Activated CD4-positive, alpha-beta T cell treated with anti-CD3 and anti-CD28 coated beads, Interleukin-2, amount 50 U/mL, for 48 hours (primary cell): ENCODE measurements at regions not wholly inside any gene's neighbourhood (a gene's known extent, or its start where the extent isn't known, plus 50 kb on each side); places are given as distances from the start of the nearest gene placed in this dataset.
"Not testable (repeated sequence)": the region's sequence is repeated elsewhere in the genome, so short reads cannot be mapped to it uniquely, and the experiment has no call there.

Experiments
- DNase-seq, 2 experiments: peaks; one replicate each; pipeline ENCODE4 v3.0.0-alpha.2; 2020

DNA sequence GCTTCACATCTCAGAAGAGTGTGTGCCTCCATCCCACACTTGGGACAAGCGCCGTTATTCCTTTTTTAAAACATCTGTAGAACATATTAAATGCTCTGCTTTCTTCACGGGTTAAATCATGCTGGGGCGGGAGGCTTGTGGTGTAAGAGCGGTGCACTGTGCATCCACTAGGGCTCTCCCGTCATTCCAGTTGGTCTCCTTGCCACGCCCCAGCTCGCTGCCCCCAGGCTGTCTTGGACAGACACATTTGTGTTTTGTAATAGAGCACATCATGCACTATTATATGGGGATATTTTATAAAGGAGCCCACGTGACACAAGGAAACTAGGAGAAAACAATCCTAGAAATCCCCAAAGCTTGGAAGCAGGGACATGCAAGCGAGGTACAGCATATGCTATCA, 87.7 kb upstream of the PLGLB2 start:
- not testable (repeated sequence) for DNase-seq

DNA sequence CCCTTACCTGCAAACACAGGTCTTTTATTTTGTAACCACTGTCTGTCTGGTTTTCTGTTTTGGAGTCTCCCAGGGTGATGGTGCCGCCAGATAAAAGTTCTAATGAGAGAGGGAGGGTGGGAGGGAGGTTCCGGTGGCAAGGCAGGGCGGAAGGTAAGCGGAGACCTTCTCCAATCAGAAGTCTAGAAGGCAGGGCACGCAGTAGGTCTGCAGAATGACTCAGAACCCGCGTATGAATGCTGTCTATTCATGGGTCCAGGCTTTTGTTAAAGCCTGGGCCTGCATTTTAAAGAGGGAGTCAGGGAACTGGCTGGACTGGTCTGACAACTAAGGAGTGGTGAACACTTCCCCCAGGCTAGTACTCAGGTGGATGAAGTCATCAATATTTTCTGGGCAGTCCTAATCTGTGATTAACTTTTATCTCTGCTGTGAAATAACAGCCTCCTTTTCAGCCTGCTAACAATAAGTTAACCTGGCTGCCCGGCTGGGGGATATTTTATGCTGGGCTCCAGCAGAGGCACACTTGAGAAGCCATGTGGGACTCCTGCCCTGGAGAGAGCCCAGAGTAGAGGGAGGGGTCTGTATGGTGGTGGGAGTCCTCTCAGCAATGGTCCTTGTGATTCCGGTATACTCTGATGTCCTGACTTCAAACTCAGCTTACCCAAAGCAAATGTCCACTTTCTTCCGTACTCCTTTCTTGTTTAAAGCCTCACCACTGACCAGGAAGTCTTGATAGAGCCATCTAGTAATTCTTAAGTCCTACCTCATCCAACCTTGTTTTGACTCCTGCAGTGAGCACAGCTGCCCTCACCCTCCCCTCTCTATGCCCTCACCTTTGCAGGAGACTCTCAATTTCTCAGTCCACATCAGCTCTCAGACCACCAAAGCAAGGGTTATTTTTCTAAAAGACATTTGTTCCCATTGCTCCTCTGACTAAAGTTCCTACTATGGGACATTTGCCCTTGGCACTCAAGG, 85.3 kb upstream of the PLGLB2 start:
- not testable (repeated sequence) for DNase-seq

DNA sequence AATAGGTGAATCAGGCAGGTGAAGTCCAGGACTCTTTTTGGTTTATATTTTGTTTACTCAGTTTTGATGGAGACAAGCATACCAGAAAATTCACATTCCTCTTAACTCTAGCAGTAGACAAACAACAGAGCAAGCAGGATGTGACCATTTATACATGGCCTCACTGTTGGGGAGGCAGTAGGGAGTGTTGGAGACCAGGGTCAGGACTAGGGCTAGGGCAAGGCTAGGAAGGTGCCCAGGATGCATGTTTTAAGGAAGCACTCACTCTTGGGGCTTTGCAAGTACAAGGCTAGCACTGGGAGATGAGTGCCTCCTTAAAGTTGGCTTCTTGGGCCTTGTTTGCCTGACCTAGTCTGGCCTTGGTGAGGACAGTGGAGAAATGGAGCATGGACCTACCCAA, 84.5 kb upstream of the PLGLB2 start:
- not testable (repeated sequence) for DNase-seq

DNA sequence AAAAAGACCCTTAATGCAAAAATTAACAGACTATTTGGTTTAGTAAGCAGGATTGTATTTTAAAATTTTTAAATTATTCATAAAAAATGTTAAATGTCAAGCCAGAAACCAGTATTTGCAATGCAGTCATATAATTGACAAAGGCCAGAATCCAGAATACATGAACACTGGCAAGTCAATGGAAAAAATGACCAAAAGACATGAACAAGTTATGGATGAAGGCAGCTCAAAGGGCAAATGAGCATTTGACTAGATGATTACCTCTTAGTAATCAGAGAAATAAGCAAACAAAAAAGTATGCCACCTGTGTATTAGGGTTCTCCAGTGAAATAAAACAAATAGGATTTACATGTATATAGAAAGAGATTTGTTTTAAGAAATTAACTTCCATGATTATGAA, 80.9 kb upstream of the PLGLB2 start:
- not testable (repeated sequence) for DNase-seq

DNA sequence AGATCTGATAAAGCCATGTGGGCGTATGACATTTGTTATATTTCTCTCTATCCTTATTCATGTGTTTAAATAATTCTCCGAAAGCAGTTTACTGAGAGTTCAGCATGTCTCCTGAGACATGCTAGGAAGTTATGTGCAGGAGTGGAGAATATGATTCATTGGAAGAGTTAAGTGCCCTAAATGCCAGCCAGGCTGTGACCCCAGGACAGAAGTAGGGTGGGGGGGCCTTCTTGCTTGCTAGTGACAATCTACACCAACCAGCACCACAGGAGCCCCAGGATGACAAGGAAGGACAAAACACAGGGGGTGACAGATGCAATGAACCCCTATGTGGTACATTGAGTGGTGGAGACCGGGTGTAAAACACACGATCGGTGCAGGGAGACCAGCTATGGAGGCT, 79.5 kb upstream of the PLGLB2 start:
- not testable (repeated sequence) for DNase-seq

DNA sequence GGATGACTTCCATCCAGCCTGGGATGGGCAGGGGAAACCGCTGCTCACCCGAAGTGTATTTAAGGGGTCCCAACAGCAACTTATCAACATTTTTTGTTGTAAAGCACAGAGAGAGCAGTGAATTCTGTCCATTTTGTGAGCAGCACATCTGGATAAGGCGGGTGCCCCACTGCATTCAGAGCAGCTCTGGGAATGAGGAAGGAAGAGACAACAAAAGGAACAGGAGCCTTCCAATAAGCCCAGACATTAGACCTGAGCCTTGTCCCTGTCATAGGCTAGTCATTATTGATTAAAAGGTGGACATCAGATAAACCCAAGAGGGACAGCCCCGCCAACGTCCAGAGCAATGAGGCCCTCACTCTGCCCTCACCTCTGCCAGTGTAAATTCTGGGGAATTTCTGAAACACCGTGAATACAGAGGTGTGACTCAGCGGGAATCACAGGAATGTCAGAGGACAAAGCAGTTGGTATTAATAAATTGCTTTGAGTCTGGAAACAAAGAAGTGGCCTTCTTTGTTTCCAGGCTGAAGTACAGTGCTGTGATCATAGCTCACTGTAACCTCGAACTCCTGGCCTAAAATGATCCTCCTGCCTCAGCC, 78.2 kb upstream of the PLGLB2 start:
- DNase-seq: not testable (repeated sequence)

DNA sequence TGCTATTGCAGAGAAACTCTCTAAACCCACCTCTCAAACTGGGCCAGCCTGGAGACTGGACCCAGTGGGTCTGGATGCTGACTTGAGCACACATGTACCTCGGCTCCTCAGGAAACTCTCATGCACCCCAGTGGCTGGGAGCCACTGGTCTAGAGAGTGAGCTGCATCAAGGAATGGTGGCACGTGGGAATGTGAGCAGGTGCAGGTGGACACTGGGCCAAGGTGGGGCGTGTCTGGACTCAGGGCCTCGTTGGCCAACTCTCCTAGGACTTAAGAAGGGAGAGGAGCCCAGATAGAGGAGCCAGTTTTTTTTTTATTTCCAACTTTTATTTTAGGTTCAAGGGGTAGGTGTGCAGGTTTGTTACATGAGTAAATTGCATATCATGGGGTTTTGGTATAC, 75.5 kb upstream of the PLGLB2 start:
- DNase-seq: not testable (repeated sequence)

DNA sequence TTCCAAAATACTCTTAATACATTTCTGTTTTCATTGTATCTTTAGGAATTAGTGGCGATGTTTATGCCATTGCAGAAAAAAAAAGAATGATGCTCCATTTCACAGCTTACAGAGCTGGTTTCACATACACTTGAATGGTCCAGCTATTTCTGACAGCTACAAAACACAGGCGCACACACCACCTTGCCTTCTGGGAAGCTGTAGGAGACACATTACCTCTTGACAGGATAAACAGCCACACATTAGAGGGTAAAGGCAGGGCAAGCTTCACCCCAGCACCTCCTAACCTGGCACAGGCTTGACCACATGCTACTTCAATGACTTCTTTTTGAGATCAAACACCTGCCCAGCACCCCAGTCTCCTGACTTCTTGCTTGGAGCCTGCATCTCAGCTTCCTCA, 73.2 kb upstream of the PLGLB2 start:
- DNase-seq: not testable (repeated sequence)

DNA sequence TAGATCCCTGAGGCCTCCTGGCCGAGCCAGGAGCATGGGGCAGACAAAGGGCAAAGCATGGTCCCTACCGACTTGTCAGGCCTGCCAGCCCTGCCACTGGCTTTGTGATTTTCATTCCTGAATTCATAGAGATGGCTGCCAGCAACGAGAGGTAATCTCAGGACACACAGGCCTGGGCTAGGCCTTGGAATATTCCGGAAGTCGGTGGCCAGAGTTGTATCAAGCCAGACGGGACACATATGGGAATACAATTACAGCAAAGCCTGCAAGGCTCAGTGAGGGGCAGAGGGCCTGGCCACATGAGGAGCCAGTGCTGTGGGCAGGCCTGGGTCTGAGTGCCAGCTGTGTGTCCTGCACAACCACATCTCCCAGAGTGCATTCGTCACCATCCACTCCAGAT, 72.4 kb upstream of the PLGLB2 start:
- DNase-seq: not testable (repeated sequence)

DNA sequence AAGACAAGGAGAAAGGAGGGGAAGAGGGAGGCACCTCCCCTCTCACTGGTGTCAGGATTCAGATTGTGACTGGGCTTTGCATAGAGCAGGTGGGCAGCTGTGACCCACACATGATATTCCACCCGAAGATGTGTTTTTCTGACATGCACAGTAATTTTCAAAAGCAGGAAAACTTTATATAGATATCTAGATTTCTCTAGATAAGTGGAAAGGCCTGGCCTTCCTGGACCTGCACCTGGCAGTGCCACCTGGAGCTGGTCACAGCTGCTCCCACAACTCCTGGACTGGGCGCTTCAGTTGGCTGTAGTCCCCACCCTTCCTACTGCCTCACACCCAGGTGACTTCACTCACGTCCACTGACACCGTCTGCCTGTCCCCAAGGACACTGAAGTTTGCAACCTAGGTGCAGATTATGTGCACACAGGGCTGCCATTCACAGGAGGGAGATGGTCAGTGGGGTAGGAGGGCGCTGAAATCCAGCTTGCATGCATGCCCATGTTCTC, 70.4 kb upstream of the PLGLB2 start:
- DNase-seq: not testable (repeated sequence)

DNA sequence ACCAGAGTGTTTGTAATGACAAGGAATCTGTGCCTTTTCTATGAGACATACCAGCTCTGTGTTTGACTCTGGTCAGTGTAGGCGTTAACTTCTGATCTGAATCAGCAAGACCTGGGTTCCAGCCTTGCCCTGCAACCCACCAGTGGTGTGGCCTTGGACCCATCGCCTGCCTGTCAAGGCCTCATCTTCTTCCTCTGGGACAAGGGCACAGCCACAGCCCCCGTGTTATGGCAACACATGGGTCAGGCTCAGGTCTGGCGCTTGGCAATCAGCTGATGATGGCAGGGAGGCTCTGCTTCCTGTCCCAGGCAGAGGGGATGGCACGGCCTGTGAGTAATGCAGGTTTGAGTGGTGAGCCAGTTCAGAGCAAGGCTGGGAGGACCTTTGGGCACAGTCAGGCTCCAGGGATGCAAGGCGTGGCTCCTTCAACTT, 69.1 kb upstream of the PLGLB2 start:
- peak; percentile 9 to 23 for DNase-seq

DNA sequence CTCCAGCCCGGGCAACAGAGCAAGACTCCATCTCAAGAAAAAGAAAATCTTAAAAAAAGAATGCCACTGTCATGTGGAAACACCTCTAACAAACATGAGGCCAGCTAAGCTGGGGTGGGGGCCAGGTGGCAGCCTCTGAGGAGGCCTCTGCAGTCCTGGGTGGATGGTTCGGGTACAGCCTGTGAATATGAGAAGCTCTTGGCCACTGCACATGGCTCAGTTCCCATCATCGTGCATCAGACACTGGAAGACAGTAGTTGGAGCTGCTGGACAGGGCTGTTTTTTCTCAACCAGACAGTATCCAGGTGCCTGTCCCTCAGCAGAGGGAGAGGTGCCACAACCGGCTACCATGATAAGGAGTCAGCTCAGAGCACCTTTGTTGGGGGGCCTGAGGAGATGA, 67.9 kb upstream of the PLGLB2 start:
- DNase-seq: not testable (repeated sequence)

DNA sequence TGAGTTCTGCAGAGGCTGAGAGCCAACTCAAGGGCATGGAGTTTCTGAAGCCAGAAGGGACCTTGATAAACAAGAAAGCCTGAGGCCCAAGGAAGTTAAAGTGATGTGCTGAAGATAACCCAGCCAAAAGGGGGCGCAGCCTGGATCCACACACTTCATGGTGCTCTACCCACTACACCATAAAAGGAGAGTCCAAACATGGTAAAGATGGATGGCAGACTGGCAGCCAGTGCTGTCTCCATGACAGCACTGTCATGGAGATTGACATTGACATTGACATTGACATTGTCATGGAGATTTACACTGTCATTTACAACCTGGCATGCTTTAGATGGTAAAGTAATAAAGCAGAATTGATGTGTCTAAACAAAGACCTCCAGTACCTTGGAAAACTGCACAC, 67.2 kb upstream of the PLGLB2 start:
- not testable (repeated sequence) for DNase-seq

DNA sequence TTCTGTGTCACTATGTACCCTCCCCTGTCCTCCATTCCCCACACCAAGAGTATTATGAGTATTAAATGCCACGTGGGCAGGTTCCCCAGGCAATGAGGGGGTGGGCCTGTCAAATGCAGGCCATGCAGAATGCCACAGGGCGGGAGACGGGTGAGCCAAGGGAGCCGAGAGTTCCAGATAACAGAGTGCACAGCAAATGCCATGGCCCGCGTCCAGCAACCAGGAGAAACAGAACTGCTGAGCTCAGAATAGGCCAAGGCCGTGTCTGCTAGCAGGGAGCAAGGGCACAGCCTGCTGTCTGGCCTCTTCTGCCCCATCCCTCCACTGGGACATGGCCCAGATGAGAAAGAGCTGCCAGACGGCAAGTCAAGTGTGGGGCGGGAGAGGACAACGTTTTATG, 64.4 kb upstream of the PLGLB2 start:
- DNase-seq: not testable (repeated sequence)

DNA sequence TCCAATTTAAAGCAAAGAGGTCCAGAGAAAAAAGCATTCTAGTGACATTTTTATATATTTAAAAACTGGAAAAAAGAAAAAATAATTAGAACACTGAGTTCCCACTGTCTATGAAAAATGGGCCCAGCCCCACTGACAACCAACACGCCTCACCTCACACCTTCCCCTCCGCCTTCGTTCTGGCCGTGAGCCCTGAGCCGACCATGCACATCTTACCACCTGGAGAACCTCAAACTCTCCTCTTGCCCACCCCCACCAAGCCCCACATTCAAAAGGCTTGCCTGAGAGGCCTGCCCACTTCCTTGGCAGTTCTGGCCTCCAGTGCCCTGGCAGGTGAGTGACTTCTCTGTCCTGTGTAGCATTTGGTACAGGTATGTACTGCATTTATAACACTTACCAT, 63.9 kb upstream of the PLGLB2 start:
- not testable (repeated sequence) for DNase-seq

DNA sequence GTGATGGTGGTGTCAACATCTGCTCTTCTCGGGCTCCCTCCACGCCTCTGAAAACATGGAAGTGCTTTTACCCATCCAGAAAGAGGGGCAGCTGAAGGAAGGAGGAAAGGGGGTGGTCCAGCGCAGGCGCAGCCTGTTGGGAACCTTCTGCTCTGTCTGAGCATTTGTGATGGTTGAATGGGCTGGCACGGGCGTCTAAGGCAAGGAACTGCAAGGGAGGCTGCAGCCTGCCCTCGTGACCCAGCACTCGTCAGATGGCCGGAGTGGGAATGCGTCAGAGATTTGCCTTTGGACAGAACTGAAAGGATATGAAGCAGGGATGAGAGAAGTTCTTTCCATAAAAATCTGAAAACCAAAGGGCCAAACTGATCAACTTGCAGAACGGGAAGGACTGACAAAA, 62.3 kb upstream of the PLGLB2 start:
- DNase-seq: not testable (repeated sequence)

DNA sequence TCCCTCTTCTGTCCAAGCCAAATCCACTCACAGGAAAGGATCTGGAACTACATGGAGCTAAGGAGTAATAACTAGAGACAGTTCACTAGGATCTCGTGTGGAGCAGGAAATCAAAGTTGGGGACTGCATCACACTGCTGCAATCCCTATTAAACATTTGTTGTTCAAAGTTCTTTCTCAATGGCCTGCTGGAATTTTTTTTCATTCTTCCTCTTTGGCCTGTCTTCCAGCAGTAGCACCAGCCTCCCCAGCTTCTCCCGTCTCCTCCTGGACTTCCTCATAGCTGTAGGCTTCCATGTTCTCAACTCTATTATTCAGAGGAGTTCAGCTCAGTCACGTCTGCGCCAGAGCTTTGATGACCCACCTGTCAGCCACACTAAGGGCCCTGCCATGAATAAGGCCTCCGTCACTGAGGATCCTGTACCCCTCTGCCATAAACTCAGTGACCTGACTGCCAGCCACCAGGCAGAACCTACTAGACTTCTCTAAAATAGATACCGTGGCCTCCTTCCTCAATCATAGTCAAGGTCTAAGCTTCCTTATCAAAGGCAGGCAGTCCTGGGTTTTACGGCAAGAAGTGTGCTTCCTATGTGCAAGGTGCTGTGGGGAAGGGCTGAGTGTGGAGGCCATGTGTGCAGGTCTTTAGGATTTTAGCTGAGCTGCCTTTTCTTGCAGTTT, 60.9 kb upstream of the PLGLB2 start:
- DNase-seq: not testable (repeated sequence)

DNA sequence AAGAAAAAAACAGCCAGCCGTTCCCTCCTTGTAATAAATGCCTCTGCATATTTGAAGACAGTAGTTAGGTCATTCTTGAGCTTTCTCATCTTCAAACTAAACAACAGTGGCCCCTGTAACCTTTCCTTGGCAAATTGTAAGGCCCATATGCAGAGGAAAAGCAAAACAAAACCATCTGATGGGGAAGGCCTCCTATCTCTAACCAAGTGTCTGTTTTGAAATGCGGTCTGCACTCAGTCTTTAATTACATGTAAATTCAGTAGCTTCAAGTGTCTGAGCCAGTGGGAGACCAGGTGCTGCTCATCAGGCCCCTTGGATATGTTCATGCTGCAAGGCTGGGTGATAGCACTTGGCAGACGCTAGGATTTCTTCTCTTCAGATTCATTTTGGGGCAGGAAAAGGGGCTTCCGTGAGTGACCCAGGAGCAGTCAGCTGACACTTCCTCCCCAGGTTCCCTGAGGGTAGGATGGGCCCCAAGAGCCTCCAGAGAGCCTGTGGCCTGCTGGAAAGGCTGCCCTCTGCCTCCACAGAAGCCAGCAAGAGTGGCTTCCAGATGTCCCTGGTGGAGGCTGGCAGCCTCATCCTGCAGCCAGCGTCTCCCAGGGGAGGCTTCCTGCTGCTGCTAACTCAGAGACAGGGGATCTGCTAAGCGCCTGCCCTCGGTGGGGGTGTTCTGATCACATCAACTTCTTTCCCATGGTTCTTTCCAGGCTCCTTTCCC, 60.2 kb upstream of the PLGLB2 start:
- not testable (repeated sequence) for DNase-seq

DNA sequence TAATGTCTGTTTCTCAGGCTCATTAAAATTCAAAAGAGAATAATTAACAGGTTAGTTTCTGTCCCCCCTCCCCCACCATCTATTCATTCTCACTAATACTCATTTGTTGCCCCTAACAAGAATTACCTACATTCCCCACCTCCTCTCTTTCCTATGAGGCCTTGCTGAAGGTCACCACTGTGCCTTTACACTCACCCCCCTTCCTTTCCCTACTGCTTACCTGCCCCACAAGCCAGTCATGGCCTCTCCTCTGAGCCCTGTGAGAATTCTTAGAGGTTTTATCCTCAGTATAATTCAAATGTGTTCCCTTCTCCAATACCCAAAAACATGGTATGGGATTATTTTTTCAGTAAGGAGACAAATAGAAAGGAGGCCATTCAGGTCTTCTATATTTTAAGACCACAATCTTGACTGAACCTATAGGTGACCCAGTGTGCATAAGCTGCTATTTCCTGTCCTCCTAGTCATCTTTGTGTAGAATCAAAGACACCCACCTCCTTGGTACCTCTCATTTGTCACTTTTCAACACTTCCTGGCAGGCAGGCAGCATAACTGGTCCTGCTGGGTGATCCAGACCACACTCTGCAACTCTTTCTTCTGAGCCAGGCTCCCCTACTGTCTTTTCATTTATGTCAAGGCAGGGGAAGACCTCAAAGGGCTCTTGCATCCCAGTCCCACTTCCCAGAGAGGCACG, 55.8 kb upstream of the PLGLB2 start:
- not testable (repeated sequence) for DNase-seq

DNA sequence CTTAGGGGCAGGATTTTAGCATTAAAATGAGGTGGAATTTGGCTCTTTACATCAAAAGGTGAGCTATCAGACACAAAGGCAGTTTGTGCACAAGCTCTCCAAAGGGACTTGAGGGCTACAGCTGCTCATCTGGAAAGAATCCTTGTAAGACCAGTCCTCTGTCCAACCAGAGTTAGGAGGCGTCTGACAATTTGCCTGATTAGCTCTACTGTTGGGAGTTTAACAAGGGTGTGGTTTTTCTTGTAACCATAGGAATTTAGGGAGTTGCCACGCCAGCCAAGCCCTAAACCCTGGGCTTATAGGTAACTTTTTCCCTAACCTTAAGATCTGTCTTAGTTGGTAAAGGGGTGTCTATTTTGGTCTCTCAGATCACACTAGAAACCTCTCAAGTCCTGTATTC, 55.0 kb upstream of the PLGLB2 start:
- DNase-seq: not testable (repeated sequence)

DNA sequence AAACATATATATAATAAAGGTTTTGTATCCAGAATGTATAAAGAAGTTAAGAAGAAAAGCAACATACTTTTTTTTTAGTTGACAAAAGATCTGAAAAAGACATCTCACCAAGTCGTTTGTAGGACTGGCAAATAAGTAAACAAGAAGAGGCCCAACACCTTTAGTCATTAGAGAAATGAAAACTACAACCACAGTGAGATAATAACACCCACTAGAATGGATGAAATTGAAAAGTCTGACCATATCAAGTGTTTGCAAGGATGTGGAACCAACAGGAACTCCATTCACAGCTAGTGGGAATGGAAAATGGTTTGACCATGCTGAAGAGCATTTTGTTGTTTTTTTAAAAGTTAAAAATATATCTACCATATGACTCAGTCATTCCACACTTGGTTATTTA, 54.0 kb upstream of the PLGLB2 start:
- DNase-seq: not testable (repeated sequence)
